AG09319 (cell line): ENCODE measurements at regions not wholly inside any gene's neighbourhood (a gene's known extent, or its start where the extent isn't known, plus 50 kb on each side); places are given as distances from the start of the nearest gene placed in this dataset.

ENCODE experiments used
- DNase-seq: peaks from one replicate; pipeline ENCODE4 v3.0.0-alpha.2; 2010; ENCODE audit warnings: low read depth; ENCODE audit errors: extremely low read depth
- TF ChIP-seq, protein P1 (sequence below): IDR thresholded peaks from 2 replicates; pipeline ENCODE4 v1.5.1; 2011; ENCODE audit warnings: low read depth, mild to moderate bottlenecking, inconsistent platforms, low read length, moderate library complexity

GRCh38 chr12:125269276-125269675 lies 204.0 kb downstream of the AACS start:
- TF ChIP-seq, protein P1, sequence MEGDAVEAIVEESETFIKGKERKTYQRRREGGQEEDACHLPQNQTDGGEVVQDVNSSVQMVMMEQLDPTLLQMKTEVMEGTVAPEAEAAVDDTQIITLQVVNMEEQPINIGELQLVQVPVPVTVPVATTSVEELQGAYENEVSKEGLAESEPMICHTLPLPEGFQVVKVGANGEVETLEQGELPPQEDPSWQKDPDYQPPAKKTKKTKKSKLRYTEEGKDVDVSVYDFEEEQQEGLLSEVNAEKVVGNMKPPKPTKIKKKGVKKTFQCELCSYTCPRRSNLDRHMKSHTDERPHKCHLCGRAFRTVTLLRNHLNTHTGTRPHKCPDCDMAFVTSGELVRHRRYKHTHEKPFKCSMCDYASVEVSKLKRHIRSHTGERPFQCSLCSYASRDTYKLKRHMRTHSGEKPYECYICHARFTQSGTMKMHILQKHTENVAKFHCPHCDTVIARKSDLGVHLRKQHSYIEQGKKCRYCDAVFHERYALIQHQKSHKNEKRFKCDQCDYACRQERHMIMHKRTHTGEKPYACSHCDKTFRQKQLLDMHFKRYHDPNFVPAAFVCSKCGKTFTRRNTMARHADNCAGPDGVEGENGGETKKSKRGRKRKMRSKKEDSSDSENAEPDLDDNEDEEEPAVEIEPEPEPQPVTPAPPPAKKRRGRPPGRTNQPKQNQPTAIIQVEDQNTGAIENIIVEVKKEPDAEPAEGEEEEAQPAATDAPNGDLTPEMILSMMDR = no peak
- DNase-seq = no peak

DNA sequence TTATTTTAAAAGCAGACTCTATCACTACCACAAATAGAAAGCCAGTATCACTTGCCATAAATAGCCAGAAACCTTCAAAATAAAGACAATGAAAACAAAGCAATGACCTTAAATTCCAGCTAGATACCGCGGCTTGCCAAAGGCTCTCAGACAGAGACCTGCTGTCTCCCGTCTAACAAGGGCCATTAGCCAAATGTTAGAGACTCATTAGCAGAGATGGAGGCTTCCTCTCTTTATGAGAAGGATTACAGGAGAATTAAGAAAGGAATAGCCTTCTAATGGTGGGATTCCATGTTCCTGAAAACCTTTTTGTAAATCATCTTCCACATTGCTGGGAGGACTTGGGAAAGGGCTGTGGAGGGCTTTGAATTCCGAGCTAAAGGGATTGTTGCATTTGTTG lies 206.7 kb downstream of the AACS start:
- TF ChIP-seq, protein P1 = no peak
- no peak for DNase-seq

DNA sequence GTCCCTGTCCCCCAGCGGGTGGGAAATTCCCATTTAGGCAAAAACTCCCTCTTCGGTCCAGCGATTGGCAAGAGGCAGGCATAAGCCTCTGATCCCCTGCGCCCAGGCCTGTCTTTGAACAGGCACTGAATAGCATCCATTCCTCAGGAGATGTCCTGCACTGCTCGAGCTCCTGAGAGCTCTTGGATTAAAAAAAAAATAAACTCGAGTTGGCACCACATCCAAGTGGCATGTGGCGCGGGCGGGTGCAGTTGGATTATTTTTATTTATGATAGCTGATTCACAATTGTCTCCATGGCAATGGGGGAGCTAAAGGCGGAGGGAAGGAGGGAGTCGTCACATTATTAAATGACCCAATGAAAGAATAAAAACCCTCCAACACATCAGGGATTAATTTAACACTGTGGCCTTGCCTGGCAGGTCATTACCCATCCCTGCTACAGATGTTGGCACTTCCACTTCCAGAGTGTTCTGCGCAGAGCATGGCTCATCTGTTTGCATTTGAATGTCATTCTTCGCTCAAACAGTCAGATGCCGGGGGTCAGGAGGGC lies 207.2 kb downstream of the AACS start:
- no peak for DNase-seq
- TF ChIP-seq, protein P1 = no peak

DNA sequence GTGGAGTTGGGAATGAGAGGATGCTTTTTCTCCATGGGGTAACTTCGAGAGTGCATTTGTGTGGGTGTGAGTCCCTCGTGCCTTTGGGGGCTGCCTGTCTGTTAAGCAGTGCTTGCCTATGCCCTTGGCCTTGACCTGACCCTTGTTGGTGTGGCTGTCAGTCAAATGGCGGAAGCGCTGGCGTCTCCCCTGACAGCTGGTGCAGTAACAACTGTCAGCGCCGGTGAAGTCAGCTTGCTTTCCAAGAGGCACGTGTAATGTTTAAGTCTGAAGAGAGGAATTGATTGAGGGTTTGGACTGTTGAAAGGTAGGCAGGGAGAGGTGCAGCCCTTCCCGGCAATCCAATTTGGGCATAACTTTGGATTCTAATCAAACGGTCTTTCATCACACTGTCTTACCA lies 211.3 kb downstream of the AACS start:
- TF ChIP-seq, protein P1 = no peak
- no peak for DNase-seq

DNA sequence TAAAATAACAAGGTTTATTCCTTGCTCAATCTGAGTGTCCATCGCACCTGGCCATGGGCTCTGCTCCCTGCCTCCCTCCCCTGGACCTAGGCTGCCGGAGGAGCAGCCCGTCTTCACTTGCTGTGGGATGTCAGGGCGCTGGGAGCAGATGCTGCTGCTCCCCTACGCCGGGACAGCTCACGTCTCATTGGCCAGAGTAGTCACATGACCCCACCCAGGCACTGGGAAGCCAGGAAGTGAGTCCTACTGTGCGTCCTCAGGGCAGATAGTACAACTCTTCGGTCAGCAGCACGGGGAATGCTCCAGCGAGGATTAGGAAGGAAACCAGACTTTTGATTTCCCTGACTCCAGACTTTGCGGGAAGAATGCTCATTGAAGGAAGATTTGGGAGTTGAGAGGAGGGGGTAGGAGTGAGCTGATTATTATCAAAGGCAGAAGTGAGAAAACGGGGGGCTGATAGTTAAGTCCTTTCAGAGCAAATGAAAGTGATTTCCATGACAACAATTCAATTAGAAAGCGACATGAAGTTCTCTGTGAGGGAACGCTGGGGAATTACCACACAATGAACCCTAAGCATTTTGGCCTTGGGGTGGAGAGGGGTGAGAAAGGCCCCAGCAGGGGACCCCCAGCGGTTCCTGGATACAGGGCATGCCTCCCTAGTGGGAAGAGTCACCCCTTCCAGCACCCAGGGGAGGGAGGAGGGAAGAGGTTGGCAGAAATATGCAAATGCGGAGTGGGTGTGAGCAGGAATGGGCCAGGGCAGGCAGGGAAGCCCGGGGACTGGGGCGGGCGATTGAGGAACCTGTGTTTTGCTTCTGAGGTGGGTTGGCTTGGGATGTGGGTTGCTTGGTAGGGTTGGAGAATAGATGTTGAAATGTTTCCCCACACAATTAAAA lies 215.5 kb downstream of the AACS start:
- TF ChIP-seq, protein P1 = no peak
- no peak for DNase-seq

DNA sequence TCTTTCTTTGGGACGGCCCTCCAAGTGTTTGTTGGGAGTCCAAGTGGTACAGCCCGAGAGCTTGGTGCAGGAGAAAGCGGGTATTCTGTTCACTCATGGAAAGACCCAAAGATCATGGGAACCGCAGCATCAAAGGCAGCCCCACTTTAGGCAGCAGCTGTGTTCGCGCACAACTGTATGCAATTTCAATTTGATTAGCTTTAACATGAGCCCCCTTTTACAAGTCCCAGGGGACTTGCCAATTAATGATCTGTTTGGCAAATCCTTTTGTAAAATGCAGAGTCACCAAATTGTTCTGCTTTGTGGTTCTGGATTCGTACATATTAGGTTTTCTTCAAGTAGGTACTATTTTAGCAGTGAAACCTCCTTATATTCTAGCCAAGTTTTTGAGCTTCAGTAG lies 217.7 kb downstream of the AACS start:
- no peak for DNase-seq
- TF ChIP-seq, protein P1 = no peak

GRCh38 chr12:125283521-125283920 lies 218.3 kb downstream of the AACS start:
- TF ChIP-seq, protein P1 = no peak
- no peak for DNase-seq
